K562 (cell line): ENCODE measurements at regions not wholly inside any gene's neighbourhood (a gene's known extent, or its start where the extent isn't known, plus 50 kb on each side); places are given as distances from the start of the nearest gene placed in this dataset.

Experiments
- ATAC-seq: fragments of 200-7000 bp; cut with Tn5 transposase; 3 replicates; pipeline ENCODE4 v1.9.1; 2020; ENCODE audit warnings: moderate library complexity
- BruUV-seq: library from RNA; stranded (reverse); fragments of 400-500 nt; replicated peaks from 2 replicates; lab custom pipeline; 2021; lab: Mats Ljungman, UMichigan
- CTCF ChIA-PET: fragments of 300-600 bp; formaldehyde crosslinking; extraction: SDS; loops from one replicate; lab custom pipeline; 2021; ENCODE audit warnings: low intra/inter-chr PET ratio; lab: Yijun Ruan, JAX
- POLR2A ChIA-PET: fragments of 300-600, 350-650 bp; sonication (Branson Sonifier 250); formaldehyde crosslinking; extraction: SDS; loops from one replicate; lab custom pipeline; 2021; ENCODE audit warnings: antibody characterized with exemption, inconsistent platforms; lab: Yijun Ruan, JAX
- DNase-seq, 4 experiments: peaks; one replicate each; pipeline versions ENCODE4 v3.0.0 to v3.0.0-alpha.2; 2011 to 2018; ENCODE audit warnings: low spot score in 3 of 4, mixed read lengths in 3 of 4; ENCODE audit errors: extremely low read depth in 1 of 4
- FAIRE-seq: peaks from 2 replicates; lab custom pipeline; 2011; peaks lifted over from hg19 to GRCh38; lab: Jason Lieb, UNC
- H2AFZ ChIP-seq: 2 replicates; pipeline ENCODE4 v1.6.0; 2011; ENCODE audit warnings: low read depth, low read length, control low read depth, inconsistent platforms
- H3K27ac ChIP-seq: fragments of 200-600 bp; 3 replicates; pipeline ENCODE4 v1.8.0; 2011; ENCODE audit warnings: low read depth, mild to moderate bottlenecking, control low read depth, inconsistent platforms, low read length, moderate library complexity, mixed read lengths; ENCODE audit errors: extremely low read depth
- H3K27me3 ChIP-seq, 2 experiments: fragments of 300-600 bp in 1 of 2; 2 replicates in 1 of 2; 3 replicates in 1 of 2; pipeline versions ENCODE4 v1.6.0 to v1.8.0; 2011; ENCODE audit warnings: inconsistent platforms in 2 of 2, low read length in 2 of 2, mild to moderate bottlenecking in 1 of 2, mixed read lengths in 1 of 2, moderate library complexity in 1 of 2; ENCODE audit not compliant: control insufficient read depth in 2 of 2, insufficient read depth in 2 of 2
- H3K36me3 ChIP-seq: fragments of 300-600 bp; 3 replicates; pipeline ENCODE4 v1.8.0; 2011; ENCODE audit warnings: mild to moderate bottlenecking, low read length, inconsistent platforms; ENCODE audit not compliant: control insufficient read depth, insufficient read depth
- H3K4me1 ChIP-seq, 2 experiments: fragments of 200-600 bp in 1 of 2; replicated peaks in 1 of 2; 2 replicates in 1 of 2; 3 replicates in 1 of 2; pipeline versions ENCODE4 v1.5.1 to v1.8.0; 2011; ENCODE audit warnings: inconsistent platforms in 2 of 2, low read length in 2 of 2, mild to moderate bottlenecking in 1 of 2, mixed read lengths in 1 of 2, moderate library complexity in 1 of 2; ENCODE audit not compliant: control insufficient read depth in 2 of 2, insufficient read depth in 2 of 2
- H3K4me2 ChIP-seq: 2 replicates; pipeline ENCODE4 v1.6.1; 2011; ENCODE audit warnings: low read length, control low read depth, inconsistent platforms, mixed read lengths; ENCODE audit not compliant: insufficient read depth
- H3K4me3 ChIP-seq: fragments of 200-600 bp; sonication (generic), shearing (Covaris generic); 2 replicates; pipeline ENCODE4 v1.5.1; 2016; ENCODE audit warnings: control low read depth, inconsistent platforms
- H3K79me2 ChIP-seq: fragments of 200-600 bp; 3 replicates; pipeline ENCODE4 v1.8.0; 2011; ENCODE audit warnings: low read length, inconsistent platforms; ENCODE audit not compliant: control insufficient read depth, insufficient read depth
- H3K9ac ChIP-seq, 2 experiments: 2 replicates each; pipeline versions ENCODE4 v1.6.0 to v1.6.1; 2011; ENCODE audit warnings: low read depth in 2 of 2, low read length in 2 of 2, control low read depth in 1 of 2, inconsistent platforms in 1 of 2, mild to moderate bottlenecking in 1 of 2, mixed read lengths in 1 of 2; ENCODE audit not compliant: insufficient read depth in 1 of 2
- H3K9me1 ChIP-seq: one replicate; pipeline ENCODE4 v1.6.0; 2011; ENCODE audit warnings: inconsistent platforms, mild to moderate bottlenecking, low read length, moderate library complexity; ENCODE audit not compliant: control insufficient read depth, insufficient read depth
- H3K9me3 ChIP-seq: replicated peaks from 2 replicates; pipeline ENCODE4 v1.5.1; 2011; ENCODE audit warnings: low read depth, low read length, inconsistent platforms; ENCODE audit not compliant: control insufficient read depth, insufficient read depth
- H4K20me1 ChIP-seq: replicated peaks from 2 replicates; pipeline ENCODE4 v1.6.1; 2011; ENCODE audit warnings: low read length, inconsistent platforms, mixed read lengths; ENCODE audit not compliant: control insufficient read depth, insufficient read depth
- CBX2 ChIP-seq: fragments of 200-600 bp; sonication (generic); IDR thresholded peaks from one replicate; pipeline ENCODE4 v1.6.1; 2012; ENCODE audit warnings: mild to moderate bottlenecking, low read length, inconsistent platforms; ENCODE audit not compliant: insufficient read depth, poor library complexity, severe bottlenecking
- CREBBP ChIP-seq: IDR thresholded peaks from one replicate; pipeline ENCODE4 v1.6.1; 2012; ENCODE audit warnings: low read depth, mild to moderate bottlenecking, control low read depth, inconsistent platforms, low read length
- MEIS2 ChIP-seq: fragments of 450-650 bp; IDR thresholded peaks from 2 replicates; pipeline ENCODE4 v1.6.1; 2014; ENCODE audit warnings: mild to moderate bottlenecking; ENCODE audit not compliant: partially characterized antibody
- ZFP36 ChIP-seq: fragments of 150-350 bp; IDR thresholded peaks from 2 replicates; pipeline ENCODE4 v1.6.1; 2018; ENCODE audit warnings: low read length, low read depth; ENCODE audit not compliant: partially characterized antibody
- WGBS: fragments of 100-300 bp; shearing (Covaris generic); methylation state at CpG from one replicate; pipeline ENCODE4 v1.1.6; 2016; ENCODE audit warnings: low coverage, mixed read lengths; ENCODE audit not compliant: insufficient coverage; ENCODE audit errors: missing lambda C conversion rate; 5-methylcytosine and 5-hydroxymethylcytosine counted together
- in situ Hi-C: fragments of 300-500 bp; cut with MboI; formaldehyde crosslinking; loops from 4 replicates; pipeline ENCODE4 v1.15.0; 2018; ENCODE audit warnings: inconsistent platforms, mixed read lengths
- intact Hi-C: fragments of 100-400 bp; cut with micrococcal nuclease; formaldehyde crosslinking; loops from 2 replicates; pipeline ENCODE4 v1.14.2; 2022

- BruUV-seq: no TSS peak
- Histone ChIP-seq H3K9ac (no peak overlapping the region), H3K4me3 (no peak overlapping the region), H3K4me1 (no peaks in the 10 kb centered on the region), H3K4me2 (no peak overlapping the region), H3K27ac (no peak overlapping the region), H3K27me3 (no peaks in the 10 kb centered on the region; a peak in 1 of 5 replicates), H3K79me2 (no peaks in the 10 kb centered on the region), H2AFZ (no peak overlapping the region), H3K36me3 (no peaks in the 10 kb centered on the region), H3K9me1 (no peaks in the 10 kb centered on the region), H4K20me1 (no peaks in the 10 kb centered on the region), H3K9me3 (no peaks in the 10 kb centered on the region)
- no peak for FAIRE-seq
- ChIA-PET POLR2A (no interaction called here), CTCF (no interaction called here)
- WGBS: 58% methylated on average over 2 of the region's 2 CpGs
- in situ Hi-C loops (no loop called here), intact Hi-C loops (no loop called here)
- no peak for DNase-seq
- TF ChIP-seq ZFP36: no peak
- ATAC-seq: no peak
Observed at GRCh38 chr2:105681927-105682326, 62.8 kb upstream of the NCK2 start.

DNA sequence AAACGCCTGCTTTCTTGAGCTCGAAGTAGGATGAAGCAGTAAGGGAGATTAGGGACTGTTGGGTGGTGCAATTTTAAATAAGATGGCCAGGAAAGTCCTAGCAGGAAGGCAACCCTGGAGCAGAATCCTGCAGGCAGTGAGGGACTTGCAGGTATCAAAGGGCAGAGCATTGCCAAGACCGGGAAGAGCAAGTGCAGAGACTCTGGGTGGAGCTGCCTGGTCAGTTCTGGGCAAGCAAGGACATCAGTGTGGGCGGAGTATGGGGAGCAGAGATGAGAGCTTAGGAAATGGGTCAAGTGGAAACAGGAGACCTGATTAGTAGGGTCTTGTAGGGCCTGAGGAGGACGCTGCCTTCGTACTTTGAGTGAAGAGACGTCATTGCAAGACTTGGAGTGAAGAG, 64.4 kb upstream of the NCK2 start:
- H3K79me2 ChIP-seq: no peaks in the 10 kb centered on the region
- no peaks in the 10 kb centered on the region for H3K36me3 ChIP-seq
- ATAC-seq (no peak), FAIRE-seq (no peak), DNase-seq (no peak)
- ChIA-PET CTCF (no interaction called here), POLR2A (no interaction called here)
- no peaks in the 10 kb centered on the region for H3K9me3 ChIP-seq
- no peak overlapping the region for H3K9ac ChIP-seq
- no peaks in the 10 kb centered on the region; a peak in 1 of 5 replicates for H3K4me1 ChIP-seq
- no peak overlapping the region for H3K4me2 ChIP-seq
- WGBS: 9% methylated on average over 7 of the region's 7 CpGs
- no peak overlapping the region for H2AFZ ChIP-seq
- no peaks in the 10 kb centered on the region for H3K9me1 ChIP-seq
- no peak for TF ChIP-seq CREBBP
- no peak for TF ChIP-seq MEIS2
- no peak for TF ChIP-seq CBX2
- H4K20me1 ChIP-seq: no peaks in the 10 kb centered on the region
- intact Hi-C loops (no loop called here), in situ Hi-C loops (no loop called here)
- no peaks in the 10 kb centered on the region; a peak in 2 of 5 replicates for H3K27me3 ChIP-seq
- no peak overlapping the region for H3K27ac ChIP-seq
- no peak overlapping the region for H3K4me3 ChIP-seq
- BruUV-seq: no TSS peak
